GM23338 (cell line): ENCODE measurements at regions not wholly inside any gene's neighbourhood (a gene's known extent, or its start where the extent isn't known, plus 50 kb on each side); places are given as distances from the start of the nearest gene placed in this dataset.

Source experiments
- EZH2phosphoT487 ChIP-seq: fragments of 200-600 bp; sonication (generic); IDR thresholded peaks from one replicate; pipeline ENCODE4 v1.8.1; 2018; ENCODE audit warnings: antibody characterized with exemption; ENCODE audit not compliant: unreplicated experiment
- JUNB ChIP-seq: IDR thresholded peaks from one replicate; pipeline ENCODE4 v1.6.1; 2016; ENCODE audit warnings: antibody characterized with exemption; ENCODE audit not compliant: unreplicated experiment
- NANOG ChIP-seq: IDR thresholded peaks from 2 replicates; pipeline ENCODE4 v1.6.1; 2016; ENCODE audit warnings: antibody characterized with exemption, borderline replicate concordance
- POLR2AphosphoS5 ChIP-seq: IDR thresholded peaks from 2 replicates; pipeline ENCODE4 v1.6.1; 2016; ENCODE audit warnings: antibody characterized with exemption, low read depth
- STAT1 ChIP-seq: IDR thresholded peaks from one replicate; pipeline ENCODE4 v1.6.1; 2016; ENCODE audit warnings: antibody characterized with exemption; ENCODE audit not compliant: unreplicated experiment
- TF ChIP-seq, protein P1 (sequence below): fragments of 250-450 bp; sonication (Bioruptor Pico); IDR thresholded peaks from 2 replicates; pipeline ENCODE4 v1.5.0; 2020; ENCODE audit warnings: mild to moderate bottlenecking, moderate library complexity
- TF ChIP-seq, protein P2 (sequence below): IDR thresholded peaks from one replicate; pipeline ENCODE4 v1.6.1; 2018; ENCODE audit warnings: antibody characterized with exemption; ENCODE audit not compliant: unreplicated experiment
- TF ChIP-seq, protein P3 (sequence below), 2 experiments: fragments of 200-600 bp in 1 of 2; sonication (generic) in 1 of 2; conservative IDR thresholded peaks; 2 replicates each; pipeline versions ENCODE4 v1.5.1 to v1.6.1; 2016 to 2017; ENCODE audit warnings: antibody characterized with exemption in 2 of 2, low read depth in 2 of 2, mild to moderate bottlenecking in 2 of 2, moderate library complexity in 1 of 2

DNA sequence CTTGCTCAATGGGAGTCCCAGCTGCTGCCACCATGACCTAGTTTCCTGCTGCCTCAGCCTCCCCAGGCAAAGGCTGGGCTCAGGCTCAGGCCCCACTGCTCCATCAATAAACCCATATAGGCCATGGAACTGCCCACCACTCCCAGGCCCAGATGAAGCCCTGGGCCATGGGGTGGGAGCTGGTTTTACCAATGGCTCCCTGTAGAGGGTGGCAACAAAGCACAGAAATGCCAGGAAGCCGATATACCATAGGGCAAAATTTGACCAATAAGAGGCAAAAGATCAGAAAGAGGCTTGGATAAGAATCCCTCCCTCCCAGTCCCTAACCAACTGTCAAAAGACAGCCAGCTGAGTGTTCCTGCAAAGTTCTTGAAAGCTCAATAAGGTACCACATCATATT, 101.8 kb upstream of the DOCK1 start (continued):
- TF ChIP-seq, protein P1, sequence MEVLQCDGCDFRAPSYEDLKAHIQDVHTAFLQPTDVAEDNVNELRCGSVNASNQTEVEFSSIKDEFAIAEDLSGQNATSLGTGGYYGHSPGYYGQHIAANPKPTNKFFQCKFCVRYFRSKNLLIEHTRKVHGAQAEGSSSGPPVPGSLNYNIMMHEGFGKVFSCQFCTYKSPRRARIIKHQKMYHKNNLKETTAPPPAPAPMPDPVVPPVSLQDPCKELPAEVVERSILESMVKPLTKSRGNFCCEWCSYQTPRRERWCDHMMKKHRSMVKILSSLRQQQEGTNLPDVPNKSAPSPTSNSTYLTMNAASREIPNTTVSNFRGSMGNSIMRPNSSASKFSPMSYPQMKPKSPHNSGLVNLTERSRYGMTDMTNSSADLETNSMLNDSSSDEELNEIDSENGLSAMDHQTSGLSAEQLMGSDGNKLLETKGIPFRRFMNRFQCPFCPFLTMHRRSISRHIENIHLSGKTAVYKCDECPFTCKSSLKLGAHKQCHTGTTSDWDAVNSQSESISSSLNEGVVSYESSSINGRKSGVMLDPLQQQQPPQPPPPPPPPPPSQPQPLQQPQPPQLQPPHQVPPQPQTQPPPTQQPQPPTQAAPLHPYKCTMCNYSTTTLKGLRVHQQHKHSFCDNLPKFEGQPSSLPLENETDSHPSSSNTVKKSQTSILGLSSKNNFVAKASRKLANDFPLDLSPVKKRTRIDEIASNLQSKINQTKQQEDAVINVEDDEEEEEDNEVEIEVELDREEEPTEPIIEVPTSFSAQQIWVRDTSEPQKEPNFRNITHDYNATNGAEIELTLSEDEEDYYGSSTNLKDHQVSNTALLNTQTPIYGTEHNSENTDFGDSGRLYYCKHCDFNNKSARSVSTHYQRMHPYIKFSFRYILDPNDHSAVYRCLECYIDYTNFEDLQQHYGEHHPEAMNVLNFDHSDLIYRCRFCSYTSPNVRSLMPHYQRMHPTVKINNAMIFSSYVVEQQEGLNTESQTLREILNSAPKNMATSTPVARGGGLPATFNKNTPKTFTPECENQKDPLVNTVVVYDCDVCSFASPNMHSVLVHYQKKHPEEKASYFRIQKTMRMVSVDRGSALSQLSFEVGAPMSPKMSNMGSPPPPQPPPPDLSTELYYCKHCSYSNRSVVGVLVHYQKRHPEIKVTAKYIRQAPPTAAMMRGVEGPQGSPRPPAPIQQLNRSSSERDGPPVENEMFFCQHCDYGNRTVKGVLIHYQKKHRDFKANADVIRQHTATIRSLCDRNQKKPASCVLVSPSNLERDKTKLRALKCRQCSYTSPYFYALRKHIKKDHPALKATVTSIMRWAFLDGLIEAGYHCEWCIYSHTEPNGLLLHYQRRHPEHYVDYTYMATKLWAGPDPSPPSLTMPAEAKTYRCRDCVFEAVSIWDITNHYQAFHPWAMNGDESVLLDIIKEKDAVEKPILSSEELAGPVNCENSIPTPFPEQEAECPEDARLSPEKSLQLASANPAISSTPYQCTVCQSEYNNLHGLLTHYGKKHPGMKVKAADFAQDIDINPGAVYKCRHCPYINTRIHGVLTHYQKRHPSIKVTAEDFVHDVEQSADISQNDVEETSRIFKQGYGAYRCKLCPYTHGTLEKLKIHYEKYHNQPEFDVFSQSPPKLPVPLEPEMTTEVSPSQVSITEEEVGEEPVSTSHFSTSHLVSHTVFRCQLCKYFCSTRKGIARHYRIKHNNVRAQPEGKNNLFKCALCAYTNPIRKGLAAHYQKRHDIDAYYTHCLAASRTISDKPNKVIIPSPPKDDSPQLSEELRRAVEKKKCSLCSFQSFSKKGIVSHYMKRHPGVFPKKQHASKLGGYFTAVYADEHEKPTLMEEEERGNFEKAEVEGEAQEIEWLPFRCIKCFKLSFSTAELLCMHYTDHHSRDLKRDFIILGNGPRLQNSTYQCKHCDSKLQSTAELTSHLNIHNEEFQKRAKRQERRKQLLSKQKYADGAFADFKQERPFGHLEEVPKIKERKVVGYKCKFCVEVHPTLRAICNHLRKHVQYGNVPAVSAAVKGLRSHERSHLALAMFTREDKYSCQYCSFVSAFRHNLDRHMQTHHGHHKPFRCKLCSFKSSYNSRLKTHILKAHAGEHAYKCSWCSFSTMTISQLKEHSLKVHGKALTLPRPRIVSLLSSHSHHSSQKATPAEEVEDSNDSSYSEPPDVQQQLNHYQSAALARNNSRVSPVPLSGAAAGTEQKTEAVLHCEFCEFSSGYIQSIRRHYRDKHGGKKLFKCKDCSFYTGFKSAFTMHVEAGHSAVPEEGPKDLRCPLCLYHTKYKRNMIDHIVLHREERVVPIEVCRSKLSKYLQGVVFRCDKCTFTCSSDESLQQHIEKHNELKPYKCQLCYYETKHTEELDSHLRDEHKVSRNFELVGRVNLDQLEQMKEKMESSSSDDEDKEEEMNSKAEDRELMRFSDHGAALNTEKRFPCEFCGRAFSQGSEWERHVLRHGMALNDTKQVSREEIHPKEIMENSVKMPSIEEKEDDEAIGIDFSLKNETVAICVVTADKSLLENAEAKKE = no peak
- TF ChIP-seq STAT1 = no peak
- no peak for TF ChIP-seq POLR2AphosphoS5
- no peak for TF ChIP-seq NANOG
- TF ChIP-seq, protein P2, sequence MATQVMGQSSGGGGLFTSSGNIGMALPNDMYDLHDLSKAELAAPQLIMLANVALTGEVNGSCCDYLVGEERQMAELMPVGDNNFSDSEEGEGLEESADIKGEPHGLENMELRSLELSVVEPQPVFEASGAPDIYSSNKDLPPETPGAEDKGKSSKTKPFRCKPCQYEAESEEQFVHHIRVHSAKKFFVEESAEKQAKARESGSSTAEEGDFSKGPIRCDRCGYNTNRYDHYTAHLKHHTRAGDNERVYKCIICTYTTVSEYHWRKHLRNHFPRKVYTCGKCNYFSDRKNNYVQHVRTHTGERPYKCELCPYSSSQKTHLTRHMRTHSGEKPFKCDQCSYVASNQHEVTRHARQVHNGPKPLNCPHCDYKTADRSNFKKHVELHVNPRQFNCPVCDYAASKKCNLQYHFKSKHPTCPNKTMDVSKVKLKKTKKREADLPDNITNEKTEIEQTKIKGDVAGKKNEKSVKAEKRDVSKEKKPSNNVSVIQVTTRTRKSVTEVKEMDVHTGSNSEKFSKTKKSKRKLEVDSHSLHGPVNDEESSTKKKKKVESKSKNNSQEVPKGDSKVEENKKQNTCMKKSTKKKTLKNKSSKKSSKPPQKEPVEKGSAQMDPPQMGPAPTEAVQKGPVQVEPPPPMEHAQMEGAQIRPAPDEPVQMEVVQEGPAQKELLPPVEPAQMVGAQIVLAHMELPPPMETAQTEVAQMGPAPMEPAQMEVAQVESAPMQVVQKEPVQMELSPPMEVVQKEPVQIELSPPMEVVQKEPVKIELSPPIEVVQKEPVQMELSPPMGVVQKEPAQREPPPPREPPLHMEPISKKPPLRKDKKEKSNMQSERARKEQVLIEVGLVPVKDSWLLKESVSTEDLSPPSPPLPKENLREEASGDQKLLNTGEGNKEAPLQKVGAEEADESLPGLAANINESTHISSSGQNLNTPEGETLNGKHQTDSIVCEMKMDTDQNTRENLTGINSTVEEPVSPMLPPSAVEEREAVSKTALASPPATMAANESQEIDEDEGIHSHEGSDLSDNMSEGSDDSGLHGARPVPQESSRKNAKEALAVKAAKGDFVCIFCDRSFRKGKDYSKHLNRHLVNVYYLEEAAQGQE = no peak
- TF ChIP-seq, protein P3, sequence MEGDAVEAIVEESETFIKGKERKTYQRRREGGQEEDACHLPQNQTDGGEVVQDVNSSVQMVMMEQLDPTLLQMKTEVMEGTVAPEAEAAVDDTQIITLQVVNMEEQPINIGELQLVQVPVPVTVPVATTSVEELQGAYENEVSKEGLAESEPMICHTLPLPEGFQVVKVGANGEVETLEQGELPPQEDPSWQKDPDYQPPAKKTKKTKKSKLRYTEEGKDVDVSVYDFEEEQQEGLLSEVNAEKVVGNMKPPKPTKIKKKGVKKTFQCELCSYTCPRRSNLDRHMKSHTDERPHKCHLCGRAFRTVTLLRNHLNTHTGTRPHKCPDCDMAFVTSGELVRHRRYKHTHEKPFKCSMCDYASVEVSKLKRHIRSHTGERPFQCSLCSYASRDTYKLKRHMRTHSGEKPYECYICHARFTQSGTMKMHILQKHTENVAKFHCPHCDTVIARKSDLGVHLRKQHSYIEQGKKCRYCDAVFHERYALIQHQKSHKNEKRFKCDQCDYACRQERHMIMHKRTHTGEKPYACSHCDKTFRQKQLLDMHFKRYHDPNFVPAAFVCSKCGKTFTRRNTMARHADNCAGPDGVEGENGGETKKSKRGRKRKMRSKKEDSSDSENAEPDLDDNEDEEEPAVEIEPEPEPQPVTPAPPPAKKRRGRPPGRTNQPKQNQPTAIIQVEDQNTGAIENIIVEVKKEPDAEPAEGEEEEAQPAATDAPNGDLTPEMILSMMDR (conservative IDR thresholded peaks at IDR 0.05; ENCODE audit: low read depth in 2 of 2) = no peak
- no peak for TF ChIP-seq JUNB
- no peak for TF ChIP-seq EZH2phosphoT487
